ENCODE measurements at regions not wholly inside any gene's neighbourhood (a gene's known extent, or its start where the extent isn't known, plus 50 kb on each side); places are given as distances from the start of the nearest gene placed in this dataset.

- Histone ChIP-seq H3K27me3 (ENCODE audit: insufficient read depth, low read depth) (no peaks in the 10 kb centered on the region; the same call in 1 of the 2 replicates), H3K4me3 (no peak overlapping the region), H3K4me2 (no peak overlapping the region), H3K4me1 (replicated peaks; ENCODE audit: insufficient read depth) (no peaks in the 10 kb centered on the region), H3K9me3 (ENCODE audit: insufficient read depth, low read depth) (no peaks in the 10 kb centered on the region), H3K9me2 (ENCODE audit: insufficient read depth) (no peaks in the 10 kb centered on the region; the same call in 1 of the 2 replicates), H3K36me3 (ENCODE audit: low read depth) (no peaks in the 10 kb centered on the region), H3K79me2 (ENCODE audit: low read depth) (no peaks in the 10 kb centered on the region), H4K20me1 (ENCODE audit: insufficient read depth) (no peaks in the 10 kb centered on the region; the same call in 1 of the 2 replicates), H3K27ac (no peak overlapping the region), H3F3A (ENCODE audit: insufficient read depth, low read depth) (no peaks in the 10 kb centered on the region), H2AFZ (no peak overlapping the region)
- intact Hi-C loops (cut with micrococcal nuclease; ENCODE audit: unreplicated experiment) = no loop called here
- no peak for DNase-seq
- CTCF ChIA-PET = no interaction called here
- POLR2A ChIA-PET (ENCODE audit: unreplicated experiment) = no interaction called here
- BruUV-seq (replicated peaks) = no TSS peak
- TF ChIP-seq CTCF (conservative IDR thresholded peaks at IDR 0.05) (no peak), EZH2 (IDR thresholded peaks at IDR 0.05; ENCODE audit: low read depth) (no peak)
Observed at GRCh38 chr2:137824501-137824900, 139.8 kb upstream of the HNMT start.

- Histone ChIP-seq H3K4me3 (no peak overlapping the region), H2AFZ (no peak overlapping the region), H3K9me2 (ENCODE audit: insufficient read depth) (no peaks in the 10 kb centered on the region; the same call in 1 of the 2 replicates), H3F3A (ENCODE audit: insufficient read depth, low read depth) (no peaks in the 10 kb centered on the region), H3K4me2 (no peak overlapping the region), H4K20me1 (ENCODE audit: insufficient read depth) (no peaks in the 10 kb centered on the region), H3K4me1 (replicated peaks; ENCODE audit: insufficient read depth) (no peaks in the 10 kb centered on the region), H3K27me3 (ENCODE audit: insufficient read depth, low read depth) (no peaks in the 10 kb centered on the region; the same call in 1 of the 2 replicates), H3K27ac (no peak overlapping the region), H3K9me3 (ENCODE audit: insufficient read depth, low read depth) (no peaks in the 10 kb centered on the region), H3K36me3 (ENCODE audit: low read depth) (no peaks in the 10 kb centered on the region), H3K79me2 (ENCODE audit: low read depth) (no peaks in the 10 kb centered on the region)
- ChIA-PET POLR2A (ENCODE audit: unreplicated experiment) (no interaction called here), CTCF (no interaction called here)
- TF ChIP-seq CTCF (conservative IDR thresholded peaks at IDR 0.05) = no peak
- TF ChIP-seq EZH2 (IDR thresholded peaks at IDR 0.05; ENCODE audit: low read depth) = no peak
- no TSS peak for BruUV-seq (replicated peaks)
- intact Hi-C loops (cut with micrococcal nuclease; ENCODE audit: unreplicated experiment) = no loop called here
- DNase-seq = no peak
Observed at GRCh38 chr2:137826373-137827372, 137.6 kb upstream of the HNMT start.

- no peaks in the 10 kb centered on the region for H3K36me3 ChIP-seq (ENCODE audit: low read depth)
- H3K9me2 ChIP-seq (ENCODE audit: insufficient read depth) = no peaks in the 10 kb centered on the region; the same call in 1 of the 2 replicates
- no peak for DNase-seq
- no peaks in the 10 kb centered on the region for H3F3A ChIP-seq (ENCODE audit: insufficient read depth, low read depth)
- H3K79me2 ChIP-seq (ENCODE audit: low read depth) = no peaks in the 10 kb centered on the region
- no TSS peak for BruUV-seq (replicated peaks)
- ChIA-PET CTCF (no interaction called here), POLR2A (ENCODE audit: unreplicated experiment) (no interaction called here)
- no peaks in the 10 kb centered on the region; the same call in 1 of the 2 replicates for H3K27me3 ChIP-seq (ENCODE audit: insufficient read depth, low read depth)
- intact Hi-C loops (cut with micrococcal nuclease; ENCODE audit: unreplicated experiment) = no loop called here
- no peak overlapping the region for H3K4me2 ChIP-seq
- no peak overlapping the region for H3K4me3 ChIP-seq
- H3K27ac ChIP-seq = no peak overlapping the region
- H3K4me1 ChIP-seq (replicated peaks; ENCODE audit: insufficient read depth) = no peaks in the 10 kb centered on the region
- no peak overlapping the region for H2AFZ ChIP-seq
- H3K9me3 ChIP-seq (ENCODE audit: insufficient read depth, low read depth) = no peaks in the 10 kb centered on the region
- no peaks in the 10 kb centered on the region for H4K20me1 ChIP-seq (ENCODE audit: insufficient read depth)
- TF ChIP-seq CTCF (conservative IDR thresholded peaks at IDR 0.05) (no peak), EZH2 (IDR thresholded peaks at IDR 0.05; ENCODE audit: low read depth) (no peak)
Observed at GRCh38 chr2:137828624-137829023, 135.6 kb upstream of the HNMT start.
